ENCODE measurements at regions not wholly inside any gene's neighbourhood (a gene's known extent, or its start where the extent isn't known, plus 50 kb on each side); places are given as distances from the start of the nearest gene placed in this dataset.
A peak's percentile ranks its signal among the peaks of the same experiment; 100 is the strongest.

- 89 to 91% methylated on average over 4 of the region's 4 CpGs for WGBS, 2 donors
- intact Hi-C loops (cut with DNase I) = loop anchor here in 1 of 10 donors (10.0 kb wide), 1 partner anchor 64 kb away; no protein-coding TSS in a partner anchor
- H3K27ac ChIP-seq = no peak overlapping the region
- no peak for TF ChIP-seq CTCF (IDR thresholded peaks at IDR 0.05)
- no peak overlapping the region for H3K4me3 ChIP-seq
- peaks cover 0 to 16% (median 0%) of the 10 kb centered on the region in 11 donors for H3K9me3 ChIP-seq
- DNase-seq (no peak), ATAC-seq (no peak)
- H3K36me3 ChIP-seq = no peaks in the 10 kb centered on the region
- H3K4me1 ChIP-seq = no peaks in the 10 kb centered on the region
- no peaks in the 10 kb centered on the region for H3K27me3 ChIP-seq
Observed at GRCh38 chr3:30131191-30131590, 475.2 kb upstream of the TGFBR2 start.

DNA sequence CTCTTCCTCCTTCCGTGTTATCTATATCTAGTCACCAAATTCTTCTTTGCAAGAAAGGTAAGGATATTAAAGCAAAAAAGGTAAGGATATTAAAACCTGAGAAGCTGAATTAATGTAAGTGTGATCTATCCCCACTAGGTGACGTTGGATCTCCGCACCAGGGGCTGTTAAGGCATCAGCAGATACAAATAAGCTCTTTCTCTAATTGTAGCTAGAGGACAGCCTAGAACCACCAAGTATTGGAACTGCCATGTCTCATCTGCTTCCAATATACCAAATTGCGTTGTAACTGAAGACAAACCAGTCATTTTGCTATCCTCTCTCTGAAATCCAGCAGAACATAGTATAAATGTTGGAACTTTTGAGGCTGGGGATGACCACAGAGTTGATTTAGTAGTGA lies 471.2 kb upstream of the TGFBR2 start:
- no peak overlapping the region for H3K4me3 ChIP-seq
- H3K4me1 ChIP-seq = peaks cover 0 to 6% (median 0%) of the 10 kb centered on the region in 9 donors
- DNase-seq (peak; percentile 10 to 13), ATAC-seq (peak in 3 of 8 donors; percentile 52 to 65 (median 62))
- H3K9me3 ChIP-seq = peaks cover 0 to 16% (median 0%) of the 10 kb centered on the region in 11 donors
- no peaks in the 10 kb centered on the region for H3K27me3 ChIP-seq
- H3K36me3 ChIP-seq = no peaks in the 10 kb centered on the region
- WGBS, 2 donors = 68 to 81% methylated on average over 4 of the region's 4 CpGs
- TF ChIP-seq CTCF (IDR thresholded peaks at IDR 0.05) = peak in 7 of 9 donors; percentile 20 to 69 (median 52)
- intact Hi-C loops (cut with DNase I) = loop anchor here in 2 of 10 donors (5.0 to 10.0 kb wide), 2 partner anchors 60 to 62 kb away; no protein-coding TSS in a partner anchor
- no peak overlapping the region for H3K27ac ChIP-seq

DNA sequence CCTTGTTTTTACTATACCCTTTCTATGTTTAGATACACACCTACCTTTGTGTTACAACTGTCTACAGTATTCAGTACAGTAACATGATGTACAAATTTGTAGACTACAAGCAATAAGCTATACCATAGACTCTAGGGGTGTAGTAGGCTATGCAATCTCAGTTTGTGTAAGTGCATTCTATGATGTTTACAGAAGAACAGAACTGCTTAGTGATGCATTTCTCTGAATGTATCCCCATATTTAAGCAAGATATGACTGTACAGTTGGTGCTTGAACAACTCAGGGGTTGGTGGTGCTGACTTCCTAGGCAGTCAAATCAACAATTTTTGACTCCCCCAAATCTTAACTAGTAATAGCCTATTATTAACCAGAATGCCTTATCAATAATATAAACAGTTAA lies 467.1 kb upstream of the TGFBR2 start:
- no peak for ATAC-seq
- intact Hi-C loops (cut with DNase I) = loop anchor here in 2 of 10 donors (5.0 to 10.0 kb wide), 2 partner anchors 56 to 58 kb away; no protein-coding TSS in a partner anchor
- H3K9me3 ChIP-seq = peaks cover 0 to 16% (median 0%) of the 10 kb centered on the region in 11 donors

DNA sequence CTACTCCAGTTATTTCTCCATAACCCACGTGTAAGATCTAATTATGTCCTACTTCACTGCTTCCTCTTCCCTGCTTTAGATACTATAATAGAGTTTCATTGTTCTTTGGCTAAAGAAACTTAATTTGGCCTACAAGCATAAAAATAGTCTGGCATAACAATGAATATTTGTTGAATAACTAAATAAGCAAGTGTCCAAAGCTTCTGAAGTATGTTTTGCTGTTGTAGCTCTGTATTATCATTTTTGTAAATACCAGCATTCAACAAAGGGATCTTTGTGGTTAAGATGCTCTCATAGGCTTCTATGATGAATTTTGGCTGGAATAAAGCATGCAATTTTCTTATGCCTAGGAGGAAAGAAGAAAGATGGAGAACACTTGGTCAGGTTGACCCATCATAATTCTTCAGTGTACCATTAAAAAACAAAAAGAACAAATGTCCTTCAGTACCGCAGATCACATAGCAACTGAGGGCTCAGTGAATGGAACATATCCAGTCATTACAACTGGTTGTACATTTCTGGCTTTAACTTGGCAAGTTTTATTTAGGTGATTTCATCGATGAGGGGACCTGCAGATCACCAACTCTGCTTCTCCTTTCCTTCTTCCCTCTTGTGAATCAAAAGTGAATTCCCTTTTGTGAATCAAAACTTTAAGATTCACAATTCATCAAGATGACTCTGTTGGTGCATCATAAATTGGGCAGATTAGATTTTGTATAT lies 465.9 kb upstream of the TGFBR2 start:
- H3K4me1 ChIP-seq = peaks cover 0 to 27% (median 10%) of the 10 kb centered on the region in 9 donors
- no peak for DNase-seq
- no peak for TF ChIP-seq CTCF (IDR thresholded peaks at IDR 0.05)
- H3K9me3 ChIP-seq = peaks cover 0 to 16% (median 0%) of the 10 kb centered on the region in 11 donors
- H3K27ac ChIP-seq = peak overlapping the region in 4 of 10 donors; percentile 8 to 35 (median 20)
- intact Hi-C loops (cut with DNase I) = no loop called here
- no peaks in the 10 kb centered on the region for H3K27me3 ChIP-seq
- ATAC-seq = peak in 1 of 8 donors; percentile 61
- WGBS, 2 donors = 64 to 72% methylated on average over 3 of the region's 3 CpGs
- H3K4me3 ChIP-seq = no peak overlapping the region
- no peaks in the 10 kb centered on the region for H3K36me3 ChIP-seq

More for the DNA sequence above, 467.1 kb upstream of the TGFBR2 start:
- Histone ChIP-seq H3K36me3 (no peaks in the 10 kb centered on the region), H3K4me3 (no peak overlapping the region), H3K4me1 (peaks cover 0 to 27% (median 10%) of the 10 kb centered on the region in 9 donors), H3K27me3 (no peaks in the 10 kb centered on the region), H3K27ac (no peak overlapping the region)
- no peak for TF ChIP-seq CTCF (IDR thresholded peaks at IDR 0.05)
- DNase-seq = no peak

All from heart right ventricle (tissue), 16 donors.